ENCODE measurements at regions not wholly inside any gene's neighbourhood (a gene's known extent, or its start where the extent isn't known, plus 50 kb on each side); places are given as distances from the start of the nearest gene placed in this dataset.

DNA sequence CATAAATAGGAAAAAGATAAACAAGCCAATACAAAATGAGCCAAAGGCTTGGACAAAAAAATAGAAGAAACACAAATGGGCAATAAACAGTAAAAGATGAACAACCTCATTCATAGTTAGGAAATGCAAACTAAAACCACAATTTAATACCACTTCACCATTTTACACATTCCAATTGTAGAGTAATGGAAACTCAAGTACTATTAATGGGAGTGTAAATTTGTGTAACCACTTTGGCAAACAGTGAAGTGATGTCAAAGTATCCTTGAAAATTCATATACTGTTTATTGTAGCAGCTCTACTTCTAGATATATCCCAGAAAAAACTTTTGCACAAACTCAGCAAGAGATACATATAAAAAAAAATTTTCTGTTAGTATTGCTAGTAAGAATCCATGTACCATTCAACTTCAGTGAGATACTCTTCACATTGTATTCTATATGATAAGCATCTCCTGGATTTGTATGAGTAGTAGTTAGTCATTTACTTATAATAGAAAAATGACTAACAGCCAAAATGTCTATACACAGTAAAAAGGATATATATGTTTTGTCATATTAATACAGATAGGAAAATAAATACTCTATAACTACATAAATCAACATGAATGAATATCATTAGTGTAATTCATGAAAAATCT is 229.8 kb downstream of the DKK2 start:
- no peak for TF ChIP-seq POLR2A (IDR thresholded peaks at IDR 0.05; ENCODE audit: low read length)
- TF ChIP-seq GATA1 (IDR thresholded peaks at IDR 0.05; ENCODE audit: low read depth, low read length): no peak
